ENCODE measurements at regions not wholly inside any gene's neighbourhood (a gene's known extent, or its start where the extent isn't known, plus 50 kb on each side); places are given as distances from the start of the nearest gene placed in this dataset.

DNA sequence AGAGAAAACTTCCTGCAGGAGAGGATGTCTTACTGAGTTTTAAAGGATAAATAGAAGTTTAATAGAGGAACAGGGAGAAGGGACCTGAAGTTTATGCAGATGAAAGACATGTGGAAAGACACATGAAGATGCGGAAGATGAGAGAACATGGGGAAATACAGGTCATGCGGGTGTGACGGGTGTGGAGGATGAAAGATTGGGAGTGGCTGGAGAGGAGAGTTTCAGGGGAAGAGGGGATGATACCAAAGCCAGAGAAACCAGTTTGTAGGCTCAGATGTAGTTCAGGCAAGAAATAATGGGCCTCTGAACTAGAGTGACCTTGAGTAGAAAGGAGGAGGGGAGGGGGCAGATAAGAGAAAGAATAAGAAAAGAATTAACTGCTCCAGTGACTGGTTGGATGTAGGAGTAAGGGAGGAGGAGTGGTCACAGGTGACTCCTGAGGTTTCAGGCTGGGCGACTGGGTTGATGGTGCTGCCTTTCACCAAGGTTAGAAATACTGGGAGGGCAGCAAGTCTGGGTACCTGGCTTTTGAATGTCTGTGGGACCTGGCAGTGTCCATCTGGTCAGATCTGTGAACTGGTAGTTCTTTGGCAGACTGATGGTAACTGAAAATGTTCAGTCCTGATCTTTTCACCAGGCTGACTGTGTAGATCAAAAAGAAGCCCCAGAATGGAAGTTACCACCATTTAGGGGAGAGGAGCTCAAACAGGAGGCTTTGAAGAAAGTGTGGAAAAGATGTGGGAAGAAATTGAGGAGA is 69.4 kb downstream of the TET3 start:
- H3K27me3 ChIP-seq (ENCODE audit: control insufficient read depth in 2 of 2, insufficient read depth in 1 of 2, low read length in 1 of 2) = no peaks in the 10 kb centered on the region
- H3K4me3 ChIP-seq (ENCODE audit: low read length in 2 of 2) = no peak overlapping the region
- H3K9me3 ChIP-seq (ENCODE audit: control insufficient read depth in 2 of 2, insufficient read depth in 1 of 2, low read length in 1 of 2) = no peaks in the 10 kb centered on the region
- H3K27ac ChIP-seq (ENCODE audit: low read depth in 1 of 2, low read length in 1 of 2) = no peak overlapping the region
- peaks cover 4 to 5% of the 10 kb centered on the region in 2 donors for H3K36me3 ChIP-seq (ENCODE audit: control insufficient read depth in 2 of 2, insufficient read depth in 2 of 2, low read length in 1 of 2)
- no peak for DNase-seq (ENCODE audit: low read depth in 6 of 9, low spot score in 9 of 9)
- 95% methylated on average over 4 of the region's 4 CpGs for WGBS
- peaks cover 12 to 14% of the 10 kb centered on the region in 2 donors for H3K4me1 ChIP-seq (ENCODE audit: control insufficient read depth in 2 of 2, insufficient read depth in 2 of 2, low read length in 2 of 2)

DNA sequence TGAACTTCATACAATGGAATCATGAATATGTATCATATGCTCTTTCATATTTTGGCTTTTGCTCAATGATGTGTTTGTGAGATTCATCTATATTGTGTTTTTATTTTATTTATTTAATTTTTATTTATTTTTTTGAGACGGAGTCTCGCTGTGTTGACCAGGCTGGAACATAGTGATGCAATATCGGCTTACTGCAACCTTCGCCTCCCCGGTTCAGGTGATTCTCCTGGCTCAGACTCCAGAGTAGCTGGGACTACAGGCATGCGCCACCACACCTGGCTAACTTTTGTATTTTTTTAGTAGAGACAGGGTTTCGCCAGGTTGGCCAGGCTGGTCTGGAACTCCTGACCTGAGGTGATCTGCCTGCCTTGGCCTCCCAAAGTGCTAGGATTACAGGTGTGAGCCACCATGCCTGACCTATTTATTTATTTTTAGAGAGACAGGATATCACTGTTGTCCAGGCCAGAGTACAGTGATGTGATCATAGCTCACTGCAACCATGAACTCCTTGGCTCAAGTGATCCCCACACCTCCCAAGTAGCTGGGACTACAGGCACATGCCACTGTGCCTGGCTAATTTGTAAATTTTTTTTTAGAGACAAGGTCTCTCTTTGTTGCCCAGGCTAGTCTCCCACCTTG is 74.5 kb downstream of the TET3 start:
- 98% methylated on average over 7 of the region's 7 CpGs for WGBS
- H3K4me1 ChIP-seq (ENCODE audit: control insufficient read depth in 2 of 2, insufficient read depth in 2 of 2, low read length in 2 of 2) = peaks cover 1 to 2% of the 10 kb centered on the region in 2 donors
- H3K27me3 ChIP-seq (ENCODE audit: control insufficient read depth in 2 of 2, insufficient read depth in 1 of 2, low read length in 1 of 2) = no peaks in the 10 kb centered on the region
- no peak for DNase-seq (ENCODE audit: low read depth in 6 of 9, low spot score in 9 of 9)
- H3K36me3 ChIP-seq (ENCODE audit: control insufficient read depth in 2 of 2, insufficient read depth in 2 of 2, low read length in 1 of 2) = peaks cover 0 to 7% of the 10 kb centered on the region in 2 donors
- no peak overlapping the region for H3K4me3 ChIP-seq (ENCODE audit: low read length in 2 of 2)
- no peak overlapping the region for H3K27ac ChIP-seq (ENCODE audit: low read depth in 1 of 2, low read length in 1 of 2)
- H3K9me3 ChIP-seq (ENCODE audit: control insufficient read depth in 2 of 2, insufficient read depth in 1 of 2, low read length in 1 of 2) = no peaks in the 10 kb centered on the region

DNA sequence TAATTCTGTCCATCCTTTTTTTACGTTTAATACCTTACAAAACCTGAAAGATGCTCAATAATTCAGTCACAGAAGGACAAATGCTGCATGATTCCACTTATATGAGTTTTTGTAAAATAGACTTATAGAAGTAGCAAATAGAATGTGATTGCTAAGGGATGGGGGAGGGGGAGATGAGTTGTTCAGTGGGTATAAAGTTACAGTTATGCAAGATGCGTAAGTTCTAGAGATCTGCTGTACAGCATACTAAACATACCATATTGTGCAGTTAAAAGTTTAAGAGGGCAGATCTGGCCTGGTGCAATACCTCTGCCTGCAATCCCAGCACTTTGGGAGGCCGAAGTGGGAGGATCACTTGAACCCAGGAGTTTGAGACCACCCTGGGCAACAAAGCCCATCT is 78.8 kb downstream of the TET3 start:
- Histone ChIP-seq H3K27ac (ENCODE audit: low read depth in 1 of 2, low read length in 1 of 2) (no peak overlapping the region), H3K4me1 (ENCODE audit: control insufficient read depth in 2 of 2, insufficient read depth in 2 of 2, low read length in 2 of 2) (no peaks in the 10 kb centered on the region), H3K36me3 (ENCODE audit: control insufficient read depth in 2 of 2, insufficient read depth in 2 of 2, low read length in 1 of 2) (peaks cover 0 to 3% of the 10 kb centered on the region in 2 donors), H3K4me3 (ENCODE audit: low read length in 2 of 2) (no peak overlapping the region), H3K9me3 (ENCODE audit: control insufficient read depth in 2 of 2, insufficient read depth in 1 of 2, low read length in 1 of 2) (no peaks in the 10 kb centered on the region), H3K27me3 (ENCODE audit: control insufficient read depth in 2 of 2, insufficient read depth in 1 of 2, low read length in 1 of 2) (no peaks in the 10 kb centered on the region)
- 99% methylated on average over 3 of the region's 3 CpGs for WGBS
- DNase-seq (ENCODE audit: low read depth in 6 of 9, low spot score in 9 of 9) = no peak

- no peaks in the 10 kb centered on the region for H3K27me3 ChIP-seq (ENCODE audit: control insufficient read depth in 2 of 2, insufficient read depth in 1 of 2, low read length in 1 of 2)
- 93% methylated on average over 10 of the region's 10 CpGs for WGBS
- no peak for DNase-seq (ENCODE audit: low read depth in 6 of 9, low spot score in 9 of 9)
- no peaks in the 10 kb centered on the region for H3K9me3 ChIP-seq (ENCODE audit: control insufficient read depth in 2 of 2, insufficient read depth in 1 of 2, low read length in 1 of 2)
- no peak overlapping the region for H3K27ac ChIP-seq (ENCODE audit: low read depth in 1 of 2, low read length in 1 of 2)
- H3K36me3 ChIP-seq (ENCODE audit: control insufficient read depth in 2 of 2, insufficient read depth in 2 of 2, low read length in 1 of 2) = no peaks in the 10 kb centered on the region
- H3K4me3 ChIP-seq (ENCODE audit: low read length in 2 of 2) = no peak overlapping the region
- no peaks in the 10 kb centered on the region for H3K4me1 ChIP-seq (ENCODE audit: control insufficient read depth in 2 of 2, insufficient read depth in 2 of 2, low read length in 2 of 2)
Observed at GRCh38 chr2:74065456-74065855, 80.7 kb downstream of the TET3 start.

DNA sequence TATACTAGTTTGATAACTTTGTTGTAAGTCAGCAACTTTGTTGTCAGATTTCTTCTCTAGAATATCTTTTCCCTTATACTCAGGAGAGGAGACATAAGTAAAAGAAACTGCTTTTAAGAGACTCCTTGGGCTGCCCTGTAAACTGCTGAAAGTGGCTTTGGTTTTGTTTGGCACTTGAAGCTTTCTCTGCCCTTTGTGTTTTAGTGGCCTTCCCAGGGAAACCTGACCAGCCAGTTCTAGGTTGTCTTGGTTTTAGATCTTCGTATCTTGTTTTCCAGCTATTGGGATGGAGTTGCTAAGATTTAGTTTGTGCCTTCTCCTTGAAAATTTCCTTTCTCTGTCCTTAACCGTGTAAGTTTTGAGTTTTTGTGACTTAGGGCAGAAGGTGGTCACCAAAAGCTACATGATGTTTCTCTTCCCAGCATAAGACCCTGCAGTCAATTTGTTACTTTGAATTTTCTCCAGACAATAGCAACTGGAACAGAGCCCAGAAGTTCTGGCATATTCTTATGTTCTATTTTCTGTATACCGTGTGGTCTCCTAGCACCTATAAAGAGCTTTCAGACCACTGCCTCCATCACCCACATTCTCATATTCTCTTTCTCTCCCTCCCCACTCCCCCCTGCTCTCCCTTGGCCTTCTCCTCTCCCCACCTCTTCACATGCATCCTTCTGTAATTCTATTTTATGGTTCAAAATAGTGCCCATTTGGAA is 81.1 kb downstream of the BOLA3 start:
- no peak overlapping the region for H3K4me3 ChIP-seq (ENCODE audit: low read length in 2 of 2)
- no peak overlapping the region for H3K27ac ChIP-seq (ENCODE audit: low read depth in 1 of 2, low read length in 1 of 2)
- H3K36me3 ChIP-seq (ENCODE audit: control insufficient read depth in 2 of 2, insufficient read depth in 2 of 2, low read length in 1 of 2) = no peaks in the 10 kb centered on the region
- no peaks in the 10 kb centered on the region for H3K9me3 ChIP-seq (ENCODE audit: control insufficient read depth in 2 of 2, insufficient read depth in 1 of 2, low read length in 1 of 2)
- no peaks in the 10 kb centered on the region for H3K27me3 ChIP-seq (ENCODE audit: control insufficient read depth in 2 of 2, insufficient read depth in 1 of 2, low read length in 1 of 2)
- 93% methylated on average over 3 of the region's 3 CpGs for WGBS
- no peak for DNase-seq (ENCODE audit: low read depth in 6 of 9, low spot score in 9 of 9)
- no peaks in the 10 kb centered on the region for H3K4me1 ChIP-seq (ENCODE audit: control insufficient read depth in 2 of 2, insufficient read depth in 2 of 2, low read length in 2 of 2)

GRCh38 chr2:74067221-74067747 is 80.4 kb downstream of the BOLA3 start:
- no peaks in the 10 kb centered on the region for H3K36me3 ChIP-seq (ENCODE audit: control insufficient read depth in 2 of 2, insufficient read depth in 2 of 2, low read length in 1 of 2)
- no peaks in the 10 kb centered on the region for H3K4me1 ChIP-seq (ENCODE audit: control insufficient read depth in 2 of 2, insufficient read depth in 2 of 2, low read length in 2 of 2)
- no peaks in the 10 kb centered on the region for H3K27me3 ChIP-seq (ENCODE audit: control insufficient read depth in 2 of 2, insufficient read depth in 1 of 2, low read length in 1 of 2)
- H3K4me3 ChIP-seq (ENCODE audit: low read length in 2 of 2) = no peak overlapping the region
- 98% methylated on average over 4 of the region's 4 CpGs for WGBS
- no peak overlapping the region for H3K27ac ChIP-seq (ENCODE audit: low read depth in 1 of 2, low read length in 1 of 2)
- H3K9me3 ChIP-seq (ENCODE audit: control insufficient read depth in 2 of 2, insufficient read depth in 1 of 2, low read length in 1 of 2) = no peaks in the 10 kb centered on the region
- no peak for DNase-seq (ENCODE audit: low read depth in 6 of 9, low spot score in 9 of 9)

DNA sequence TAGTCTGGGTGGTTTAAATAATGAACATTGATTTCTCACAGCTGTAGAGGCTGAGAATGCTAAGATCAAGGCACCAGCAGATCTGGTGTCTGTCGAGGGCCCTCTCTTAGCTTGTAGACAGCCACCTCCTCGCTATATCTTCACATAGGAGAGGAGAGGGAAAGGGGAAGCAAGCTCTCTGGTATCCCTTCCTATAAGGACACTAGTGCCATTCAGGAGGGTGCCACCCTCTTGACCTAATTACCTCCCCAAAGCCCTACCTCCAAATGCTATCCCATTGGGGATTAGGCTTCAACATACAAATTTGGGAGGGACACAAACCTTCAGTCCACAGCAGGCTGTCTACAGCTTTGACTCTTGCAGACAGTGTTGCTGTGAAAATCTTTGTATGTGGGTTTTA is 76.7 kb downstream of the BOLA3 start:
- Histone ChIP-seq H3K27me3 (ENCODE audit: control insufficient read depth in 2 of 2, insufficient read depth in 1 of 2, low read length in 1 of 2) (no peaks in the 10 kb centered on the region), H3K36me3 (ENCODE audit: control insufficient read depth in 2 of 2, insufficient read depth in 2 of 2, low read length in 1 of 2) (peaks cover 8 to 17% of the 10 kb centered on the region in 2 donors), H3K27ac (ENCODE audit: low read depth in 1 of 2, low read length in 1 of 2) (no peak overlapping the region), H3K4me1 (ENCODE audit: control insufficient read depth in 2 of 2, insufficient read depth in 2 of 2, low read length in 2 of 2) (no peaks in the 10 kb centered on the region), H3K4me3 (ENCODE audit: low read length in 2 of 2) (no peak overlapping the region), H3K9me3 (ENCODE audit: control insufficient read depth in 2 of 2, insufficient read depth in 1 of 2, low read length in 1 of 2) (no peaks in the 10 kb centered on the region)
- 100% methylated on average over 2 of the region's 2 CpGs for WGBS
- DNase-seq (ENCODE audit: low read depth in 6 of 9, low spot score in 9 of 9) = no peak

GRCh38 chr2:74071426-74071825 is 76.3 kb downstream of the BOLA3 start:
- H3K4me1 ChIP-seq (ENCODE audit: control insufficient read depth in 2 of 2, insufficient read depth in 2 of 2, low read length in 2 of 2) = no peaks in the 10 kb centered on the region
- no peak overlapping the region for H3K4me3 ChIP-seq (ENCODE audit: low read length in 2 of 2)
- H3K36me3 ChIP-seq (ENCODE audit: control insufficient read depth in 2 of 2, insufficient read depth in 2 of 2, low read length in 1 of 2) = peaks cover 8 to 17% of the 10 kb centered on the region in 2 donors
- H3K9me3 ChIP-seq (ENCODE audit: control insufficient read depth in 2 of 2, insufficient read depth in 1 of 2, low read length in 1 of 2) = no peaks in the 10 kb centered on the region
- no peak for DNase-seq (ENCODE audit: low read depth in 6 of 9, low spot score in 9 of 9)
- H3K27me3 ChIP-seq (ENCODE audit: control insufficient read depth in 2 of 2, insufficient read depth in 1 of 2, low read length in 1 of 2) = no peaks in the 10 kb centered on the region
- H3K27ac ChIP-seq (ENCODE audit: low read depth in 1 of 2, low read length in 1 of 2) = no peak overlapping the region
- 98% methylated on average over 4 of the region's 4 CpGs for WGBS

DNA sequence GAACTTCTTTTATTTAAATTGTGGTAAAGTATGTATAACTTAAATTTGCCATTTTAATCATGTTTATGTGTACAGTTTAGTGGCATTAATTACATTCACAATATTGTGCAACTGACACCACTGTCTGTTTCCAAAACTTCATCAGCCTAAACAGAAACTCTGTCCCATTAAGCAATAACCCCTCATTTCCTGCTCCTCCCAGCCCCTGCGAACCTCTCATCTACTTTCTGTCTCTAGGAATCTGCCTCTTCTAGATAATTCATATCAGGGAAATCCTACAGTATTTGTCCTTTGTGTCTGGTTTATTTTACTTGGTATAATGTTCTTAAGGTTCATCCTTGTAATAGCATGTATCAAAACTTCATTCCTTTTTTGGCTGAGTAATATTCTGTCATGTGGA is 75.1 kb downstream of the BOLA3 start:
- no peak for DNase-seq (ENCODE audit: low read depth in 6 of 9, low spot score in 9 of 9)
- Histone ChIP-seq H3K4me3 (ENCODE audit: low read length in 2 of 2) (no peak overlapping the region), H3K4me1 (ENCODE audit: control insufficient read depth in 2 of 2, insufficient read depth in 2 of 2, low read length in 2 of 2) (peaks cover 0 to 4% of the 10 kb centered on the region in 2 donors), H3K27ac (ENCODE audit: low read depth in 1 of 2, low read length in 1 of 2) (no peak overlapping the region), H3K9me3 (ENCODE audit: control insufficient read depth in 2 of 2, insufficient read depth in 1 of 2, low read length in 1 of 2) (no peaks in the 10 kb centered on the region), H3K27me3 (ENCODE audit: control insufficient read depth in 2 of 2, insufficient read depth in 1 of 2, low read length in 1 of 2) (no peaks in the 10 kb centered on the region), H3K36me3 (ENCODE audit: control insufficient read depth in 2 of 2, insufficient read depth in 2 of 2, low read length in 1 of 2) (peaks cover 13 to 19% of the 10 kb centered on the region in 2 donors)
- WGBS = 79% methylated on average over 1 of the region's 1 CpG
